OCI-LY7 (cell line): ENCODE measurements at regions not wholly inside any gene's neighbourhood (a gene's known extent, or its start where the extent isn't known, plus 50 kb on each side); places are given as distances from the start of the nearest gene placed in this dataset.

Source experiments
- BruUV-seq: library from RNA; stranded (reverse); fragments of 400-500 nt; replicated peaks from 2 replicates; lab custom pipeline; 2021; lab: Mats Ljungman, UMichigan
- CTCF ChIA-PET: fragments of 300-600 bp; sonication (Branson Sonifier 250); formaldehyde crosslinking; loops from one replicate; lab custom pipeline; 2022; ENCODE audit warnings: antibody characterized with exemption; ENCODE audit not compliant: unreplicated experiment; lab: Charles Lee
- POLR2A ChIA-PET: fragments of 300-600 bp; sonication (Branson Sonifier 250); formaldehyde crosslinking; loops from one replicate; lab custom pipeline; 2022; ENCODE audit warnings: antibody characterized with exemption; lab: Charles Lee
- DNase-seq: peaks from one replicate; pipeline ENCODE4 v3.0.0-alpha.2; 2015; ENCODE audit warnings: low spot score
- H2AFZ ChIP-seq: fragments of 200-600 bp; sonication (generic), shearing (Covaris generic); 2 replicates; pipeline ENCODE4 v1.6.1; 2014; ENCODE audit warnings: mild to moderate bottlenecking, antibody characterized with exemption, low read length, moderate library complexity
- H3K27ac ChIP-seq: fragments of 200-600 bp; sonication (generic); 2 replicates; pipeline ENCODE4 v1.5.1; 2014; ENCODE audit warnings: mixed run types, low read depth, mild to moderate bottlenecking, moderate library complexity, low read length, inconsistent platforms; ENCODE audit not compliant: poor library complexity, severe bottlenecking
- H3K36me3 ChIP-seq: fragments of 200-600 bp; sonication (generic); 2 replicates; pipeline ENCODE4 v1.6.1; 2014; ENCODE audit warnings: mild to moderate bottlenecking, antibody characterized with exemption, low read length, moderate library complexity, mixed read lengths; ENCODE audit not compliant: insufficient read depth
- H3K4me1 ChIP-seq: fragments of 200-600 bp; sonication (generic); 2 replicates; pipeline ENCODE4 v1.5.1; 2014; ENCODE audit warnings: mild to moderate bottlenecking, low read length; ENCODE audit not compliant: insufficient read depth, poor library complexity, severe bottlenecking
- H3K4me2 ChIP-seq: fragments of 200-600 bp; sonication (generic); 2 replicates; pipeline ENCODE4 v1.6.1; 2014; ENCODE audit warnings: mild to moderate bottlenecking, low read length
- H3K4me3 ChIP-seq: fragments of 200-600 bp; sonication (generic); 2 replicates; pipeline ENCODE4 v1.5.1; 2014; ENCODE audit warnings: mild to moderate bottlenecking, low read depth, low read length; ENCODE audit not compliant: poor library complexity, severe bottlenecking
- H3K79me2 ChIP-seq: fragments of 200-600 bp; sonication (generic); 2 replicates; pipeline ENCODE4 v1.6.1; 2016; ENCODE audit warnings: low read depth, mild to moderate bottlenecking, low read length, moderate library complexity, mixed read lengths; ENCODE audit not compliant: insufficient read depth
- H3K9me2 ChIP-seq: fragments of 200-600 bp; sonication (generic); 2 replicates; pipeline ENCODE4 v1.6.1; 2016; ENCODE audit warnings: mild to moderate bottlenecking, low read length, mixed read lengths; ENCODE audit not compliant: insufficient read depth
- H3K9me3 ChIP-seq: fragments of 200-600 bp; sonication (generic); 2 replicates; pipeline ENCODE4 v1.6.1; 2014; ENCODE audit warnings: mild to moderate bottlenecking, mixed run types, low read length, mixed read lengths
- H4K20me1 ChIP-seq: fragments of 200-600 bp; sonication (generic); 2 replicates; pipeline ENCODE4 v1.6.1; 2014; ENCODE audit warnings: mild to moderate bottlenecking, antibody characterized with exemption, low read length, moderate library complexity, mixed read lengths; ENCODE audit not compliant: insufficient read depth
- CTCF ChIP-seq: fragments of 200-600 bp; sonication (generic); conservative IDR thresholded peaks from 2 replicates; pipeline ENCODE4 v1.5.1; 2014; ENCODE audit warnings: mild to moderate bottlenecking, antibody characterized with exemption, low read length, moderate library complexity, mixed read lengths
- EZH2phosphoT487 ChIP-seq: fragments of 200-600 bp; sonication (generic); IDR thresholded peaks from 2 replicates; pipeline ENCODE4 v1.6.1; 2018; ENCODE audit warnings: low read depth, borderline replicate concordance, mild to moderate bottlenecking, mixed run types, antibody characterized with exemption, low read length, moderate library complexity, mixed read lengths
- intact Hi-C: fragments of 100-400 bp; cut with micrococcal nuclease; formaldehyde crosslinking; loops from one replicate; pipeline ENCODE4 v1.10.0; 2022; ENCODE audit not compliant: unreplicated experiment

- CTCF ChIA-PET, result no interaction called here
- no peaks in the 10 kb centered on the region for H3K9me3 ChIP-seq
- H4K20me1 ChIP-seq, result no peaks in the 10 kb centered on the region
- no peaks in the 10 kb centered on the region for H3K36me3 ChIP-seq
- no peak for DNase-seq
- no peak overlapping the region for H3K4me3 ChIP-seq
- TF ChIP-seq EZH2phosphoT487 (no peak), CTCF (no peak)
- H3K4me2 ChIP-seq, result no peak overlapping the region
- no peaks in the 10 kb centered on the region for H3K9me2 ChIP-seq
- H2AFZ ChIP-seq, result no peak overlapping the region
- intact Hi-C loops, result loop anchor here (5.0 kb wide), 1 partner anchor 476 kb away; no protein-coding TSS in a partner anchor
- BruUV-seq, result no TSS peak
- H3K4me1 ChIP-seq, result no peaks in the 10 kb centered on the region
- H3K79me2 ChIP-seq, result no peaks in the 10 kb centered on the region
- no peak overlapping the region for H3K27ac ChIP-seq
- POLR2A ChIA-PET, result interaction anchor here (0.7 to 1.1 kb wide), 2 partner anchors 45 to 504 kb away, joined by 3 read pairs; no protein-coding TSS in a partner anchor
Observed at GRCh38 chr12:93978553-93978952, 169.8 kb upstream of the PLXNC1 start.

GRCh38 chr12:93979189-93979588 lies 169.2 kb upstream of the PLXNC1 start:
- Histone ChIP-seq H3K4me3 (no peak overlapping the region), H3K4me1 (no peaks in the 10 kb centered on the region), H3K36me3 (no peaks in the 10 kb centered on the region), H3K9me2 (no peaks in the 10 kb centered on the region), H2AFZ (no peak overlapping the region), H3K79me2 (no peaks in the 10 kb centered on the region), H3K27ac (no peak overlapping the region), H3K9me3 (no peaks in the 10 kb centered on the region), H3K4me2 (no peak overlapping the region), H4K20me1 (no peaks in the 10 kb centered on the region)
- DNase-seq, result peak; percentile 20
- peak; percentile 70 for TF ChIP-seq CTCF
- no peak for TF ChIP-seq EZH2phosphoT487
- BruUV-seq, result no TSS peak
- intact Hi-C loops, result loop anchor here (5.0 kb wide), 1 partner anchor 477 kb away; no protein-coding TSS in a partner anchor
- POLR2A ChIA-PET, result interaction anchor here (0.7 kb wide), 1 partner anchor 38 kb away, joined by 4 read pairs; no protein-coding TSS in a partner anchor
- CTCF ChIA-PET, result no interaction called here

GRCh38 chr12:93980711-93981110 lies 167.7 kb upstream of the PLXNC1 start:
- intact Hi-C loops, result no loop called here
- no TSS peak for BruUV-seq

More at GRCh38 chr12:93980711-93981110, 167.7 kb upstream of the PLXNC1 start:
- no peak for DNase-seq
- Histone ChIP-seq H3K27ac (no peak overlapping the region), H2AFZ (no peak overlapping the region), H3K79me2 (no peaks in the 10 kb centered on the region), H3K4me1 (no peaks in the 10 kb centered on the region), H3K4me2 (no peak overlapping the region), H3K36me3 (no peaks in the 10 kb centered on the region), H3K4me3 (no peak overlapping the region), H3K9me3 (no peaks in the 10 kb centered on the region), H4K20me1 (no peaks in the 10 kb centered on the region), H3K9me2 (no peaks in the 10 kb centered on the region)
- ChIA-PET CTCF (no interaction called here), POLR2A (no interaction called here)
- TF ChIP-seq EZH2phosphoT487, result no peak
- TF ChIP-seq CTCF, result no peak
